Osteoblast (primary cell): ENCODE measurements at regions not wholly inside any gene's neighbourhood (a gene's known extent, or its start where the extent isn't known, plus 50 kb on each side); places are given as distances from the start of the nearest gene placed in this dataset.

Source experiments
- DNase-seq: peaks from one replicate; pipeline ENCODE4 v3.0.0; 2011; ENCODE audit warnings: low spot score, mixed read lengths; ENCODE audit not compliant: insufficient read length; ENCODE audit errors: missing footprints
- H2AFZ ChIP-seq: 2 replicates; pipeline ENCODE4 v1.6.0; 2011; ENCODE audit warnings: mild to moderate bottlenecking, low read length
- H3K27ac ChIP-seq: 2 replicates; pipeline ENCODE4 v1.5.1; 2011; ENCODE audit warnings: mild to moderate bottlenecking, low read depth, low read length, moderate library complexity
- H3K27me3 ChIP-seq: 2 replicates; pipeline ENCODE4 v1.6.0; 2012; ENCODE audit warnings: mild to moderate bottlenecking, control low read depth, inconsistent platforms, low read length, moderate library complexity; ENCODE audit not compliant: insufficient read depth
- H3K36me3 ChIP-seq: 2 replicates; pipeline ENCODE4 v1.5.1; 2011; ENCODE audit warnings: mild to moderate bottlenecking, low read length, control low read depth, moderate library complexity; ENCODE audit not compliant: insufficient read depth
- H3K4me1 ChIP-seq: 2 replicates; pipeline ENCODE4 v1.5.1; 2011; ENCODE audit warnings: mild to moderate bottlenecking, low read length, control low read depth, moderate library complexity; ENCODE audit not compliant: insufficient read depth
- H3K4me2 ChIP-seq: 2 replicates; pipeline ENCODE4 v1.6.0; 2011; ENCODE audit warnings: mild to moderate bottlenecking, low read length; ENCODE audit not compliant: insufficient read depth
- H3K4me3 ChIP-seq: fragments of 200-600 bp; sonication (generic); 3 replicates; pipeline ENCODE4 v1.5.1; 2012; ENCODE audit warnings: mild to moderate bottlenecking, low read length, inconsistent platforms; ENCODE audit not compliant: insufficient read depth
- H3K79me2 ChIP-seq: 2 replicates; pipeline ENCODE4 v1.6.0; 2012; ENCODE audit warnings: mild to moderate bottlenecking, low read length, control low read depth, inconsistent platforms; ENCODE audit not compliant: insufficient read depth
- H3K9me3 ChIP-seq: 2 replicates; pipeline ENCODE4 v1.5.1; 2011; ENCODE audit warnings: low read depth, low read length, control low read depth
- H4K20me1 ChIP-seq: 2 replicates; pipeline ENCODE4 v1.6.0; 2012; ENCODE audit warnings: mild to moderate bottlenecking, low read length, control low read depth; ENCODE audit not compliant: insufficient read depth
- CTCF ChIP-seq: IDR thresholded peaks from 2 replicates; pipeline ENCODE4 v1.5.1; 2011; ENCODE audit warnings: mild to moderate bottlenecking, low read depth, low read length, moderate library complexity; ENCODE audit errors: extremely low read depth

- Histone ChIP-seq H3K4me3 (no peak overlapping the region), H3K79me2 (no peaks in the 10 kb centered on the region), H4K20me1 (no peaks in the 10 kb centered on the region), H3K36me3 (no peaks in the 10 kb centered on the region), H3K4me1 (no peaks in the 10 kb centered on the region), H3K27me3 (peaks cover 16% of the 10 kb centered on the region), H3K9me3 (no peaks in the 10 kb centered on the region), H2AFZ (no peak overlapping the region), H3K27ac (no peak overlapping the region), H3K4me2 (no peak overlapping the region)
- no peak for TF ChIP-seq CTCF
- no peak for DNase-seq
Measured at GRCh38 chr10:78642269-78642816, 426.4 kb upstream of the ZMIZ1 start.

- Histone ChIP-seq H3K4me2 (no peak overlapping the region), H3K9me3 (no peaks in the 10 kb centered on the region), H2AFZ (no peak overlapping the region), H3K27me3 (peaks cover 14% of the 10 kb centered on the region), H3K79me2 (no peaks in the 10 kb centered on the region), H3K27ac (no peak overlapping the region), H3K4me1 (peaks cover 5% of the 10 kb centered on the region), H4K20me1 (no peaks in the 10 kb centered on the region), H3K36me3 (no peaks in the 10 kb centered on the region), H3K4me3 (no peak overlapping the region)
- DNase-seq, result no peak
- no peak for TF ChIP-seq CTCF
Measured at GRCh38 chr10:78643513-78643912, 425.3 kb upstream of the ZMIZ1 start.

- no peak overlapping the region for H2AFZ ChIP-seq
- H3K4me3 ChIP-seq, result no peak overlapping the region
- H3K27ac ChIP-seq, result no peak overlapping the region
- H3K4me2 ChIP-seq, result no peak overlapping the region
- H3K27me3 ChIP-seq, result peaks cover 14% of the 10 kb centered on the region
- no peak for DNase-seq
- H3K36me3 ChIP-seq, result no peaks in the 10 kb centered on the region
- H3K79me2 ChIP-seq, result no peaks in the 10 kb centered on the region
- H3K4me1 ChIP-seq, result peaks cover 5% of the 10 kb centered on the region
- H4K20me1 ChIP-seq, result no peaks in the 10 kb centered on the region
- H3K9me3 ChIP-seq, result no peaks in the 10 kb centered on the region
- no peak for TF ChIP-seq CTCF
Measured at GRCh38 chr10:78644550-78644949, 424.2 kb upstream of the ZMIZ1 start.

GRCh38 chr10:78645169-78645686, 423.5 kb upstream of the ZMIZ1 start:
- H4K20me1 ChIP-seq, result no peaks in the 10 kb centered on the region
- no peaks in the 10 kb centered on the region for H3K79me2 ChIP-seq
- H2AFZ ChIP-seq, result no peak overlapping the region
- no peak overlapping the region for H3K4me2 ChIP-seq
- peaks cover 14% of the 10 kb centered on the region for H3K27me3 ChIP-seq
- TF ChIP-seq CTCF, result no peak
- H3K4me1 ChIP-seq, result peaks cover 5% of the 10 kb centered on the region
- no peak for DNase-seq
- H3K9me3 ChIP-seq, result no peaks in the 10 kb centered on the region
- no peak overlapping the region for H3K4me3 ChIP-seq
- no peak overlapping the region for H3K27ac ChIP-seq
- H3K36me3 ChIP-seq, result no peaks in the 10 kb centered on the region
